Astrocyte (in vitro differentiated cells and primary cell): ENCODE measurements at regions not wholly inside any gene's neighbourhood (a gene's known extent, or its start where the extent isn't known, plus 50 kb on each side); places are given as distances from the start of the nearest gene placed in this dataset.

ENCODE experiments used
- CTCF ChIP-seq: IDR thresholded peaks from 2 replicates; pipeline ENCODE4 v1.5.1; 2011; ENCODE audit warnings: low read depth, mild to moderate bottlenecking, inconsistent platforms, low read length, moderate library complexity; ENCODE audit not compliant: insufficient read depth
- EZH2 ChIP-seq: IDR thresholded peaks from 2 replicates; pipeline ENCODE4 v1.6.1; 2012; ENCODE audit warnings: mild to moderate bottlenecking, low read length, inconsistent platforms; ENCODE audit not compliant: insufficient read depth

GRCh38 chr9:13459071-13459470 is 179.6 kb upstream of the MPDZ start:
- no peak for TF ChIP-seq CTCF
- TF ChIP-seq EZH2: no peak
